H1 (cell line): ENCODE measurements at regions not wholly inside any gene's neighbourhood (a gene's known extent, or its start where the extent isn't known, plus 50 kb on each side); places are given as distances from the start of the nearest gene placed in this dataset.

ENCODE experiments used
- CTCF ChIA-PET: fragments of 300-600 bp; sonication (Branson Sonifier 250); formaldehyde crosslinking; loops from one replicate; lab custom pipeline; 2021; ENCODE audit not compliant: partially characterized antibody; lab: Charles Lee
- POLR2A ChIA-PET: fragments of 300-600 bp; sonication (Branson Sonifier 250); formaldehyde crosslinking; loops from one replicate; lab custom pipeline; 2021; ENCODE audit warnings: inconsistent platforms; ENCODE audit not compliant: partially characterized antibody; lab: Charles Lee
- DNase-seq, 2 experiments: peaks; one replicate each; pipeline versions ENCODE4 v3.0.0 to v3.0.0-alpha.2; 2010 to 2022; ENCODE audit warnings: low spot score in 2 of 2, low read depth in 1 of 2, mixed read lengths in 1 of 2
- FAIRE-seq: peaks from 2 replicates; lab custom pipeline; 2011; peaks lifted over from hg19 to GRCh38; lab: Jason Lieb, UNC
- H2AFZ ChIP-seq: 2 replicates; pipeline ENCODE4 v1.8.1; 2012; ENCODE audit warnings: low read length, inconsistent platforms
- H2AK5ac ChIP-seq: 2 replicates; pipeline ENCODE4 v1.6.1; 2013; ENCODE audit warnings: low read depth, low read length
- H2BK120ac ChIP-seq: replicated peaks from 2 replicates; pipeline ENCODE3; 2013; ENCODE audit warnings: low read depth, low read length, inconsistent platforms
- H2BK12ac ChIP-seq: 2 replicates; pipeline ENCODE4 v1.6.1; 2013; ENCODE audit warnings: low read depth, low read length
- H2BK15ac ChIP-seq: 2 replicates; pipeline ENCODE4 v1.6.1; 2013; ENCODE audit warnings: low read length
- H2BK20ac ChIP-seq: 2 replicates; pipeline ENCODE4 v1.6.1; 2013; ENCODE audit warnings: low read length
- H2BK5ac ChIP-seq: 2 replicates; pipeline ENCODE4 v1.6.1; 2013; ENCODE audit warnings: low read depth, low read length
- H3K14ac ChIP-seq: 2 replicates; pipeline ENCODE4 v1.6.1; 2013; ENCODE audit warnings: inconsistent platforms; ENCODE audit not compliant: insufficient read length
- H3K18ac ChIP-seq: 2 replicates; pipeline ENCODE4 v1.6.1; 2013; ENCODE audit warnings: low read length; ENCODE audit errors: extremely low read depth
- H3K23ac ChIP-seq: 2 replicates; pipeline ENCODE4 v1.6.1; 2013; ENCODE audit warnings: inconsistent platforms; ENCODE audit not compliant: insufficient read length
- H3K23me2 ChIP-seq: 2 replicates; pipeline ENCODE4 v1.6.1; 2013; ENCODE audit warnings: low read depth, low read length
- H3K27ac ChIP-seq: 2 replicates; pipeline ENCODE4 v1.6.1; 2011; ENCODE audit warnings: low read depth, low read length, inconsistent platforms
- H3K27me3 ChIP-seq, 4 experiments: replicated peaks in 1 of 4; 1 replicate in 1 of 4; 2 replicates in 3 of 4; pipeline versions ENCODE4 v1.6.1 to v1.8.1; 2011 to 2013; ENCODE audit warnings: low read length in 3 of 4, mild to moderate bottlenecking in 3 of 4, inconsistent platforms in 2 of 4, mixed read lengths in 2 of 4, moderate library complexity in 1 of 4; ENCODE audit not compliant: control insufficient read depth in 3 of 4, insufficient read depth in 3 of 4; ENCODE audit errors: extremely low read depth in 1 of 4
- H3K36me3 ChIP-seq, 4 experiments: 2 replicates each; pipeline versions ENCODE4 v1.6.1 to v1.8.1; 2011 to 2013; ENCODE audit warnings: mild to moderate bottlenecking in 4 of 4, low read length in 3 of 4, moderate library complexity in 2 of 4, control low read depth in 1 of 4, inconsistent platforms in 1 of 4; ENCODE audit not compliant: insufficient read depth in 4 of 4, control insufficient read depth in 2 of 4
- H3K4ac ChIP-seq: replicated peaks from 2 replicates; pipeline ENCODE3; 2013; ENCODE audit warnings: low read length, low read depth, mixed read lengths, inconsistent platforms; ENCODE audit not compliant: insufficient read length
- H3K4me1 ChIP-seq, 4 experiments: replicated peaks in 1 of 4; 1 replicate in 1 of 4; 2 replicates in 3 of 4; pipeline versions ENCODE4 v1.6.1 to v1.8.1; 2011 to 2013; ENCODE audit warnings: low read length in 3 of 4, inconsistent platforms in 2 of 4, mixed read lengths in 1 of 4; ENCODE audit not compliant: insufficient read depth in 4 of 4, control insufficient read depth in 3 of 4
- H3K4me2 ChIP-seq, 2 experiments: 2 replicates each; pipeline versions ENCODE4 v1.6.1 to v1.8.1; 2011 to 2013; ENCODE audit warnings: low read depth in 2 of 2, low read length in 2 of 2, control low read depth in 1 of 2, inconsistent platforms in 1 of 2, mild to moderate bottlenecking in 1 of 2; ENCODE audit not compliant: insufficient read depth in 1 of 2
- H3K4me3 ChIP-seq, 4 experiments: fragments of 200-600, 300-600 bp in 1 of 4; sonication (generic), shearing (Covaris generic), sonication (Bioruptor Twin) in 1 of 4; 2 replicates each; pipeline versions ENCODE4 v1.5.1 to v1.8.1; 2011 to 2016; ENCODE audit warnings: low read length in 4 of 4, low read depth in 3 of 4, control low read depth in 2 of 4, inconsistent platforms in 2 of 4, mild to moderate bottlenecking in 2 of 4, mixed read lengths in 1 of 4, moderate library complexity in 1 of 4; ENCODE audit not compliant: insufficient read depth in 2 of 4; ENCODE audit errors: extremely low read depth in 1 of 4
- H3K56ac ChIP-seq: replicated peaks from 2 replicates; pipeline ENCODE3; 2013; ENCODE audit warnings: low read depth, mild to moderate bottlenecking, mixed read lengths, low read length, inconsistent platforms; ENCODE audit not compliant: insufficient read length
- H3K79me1 ChIP-seq: 2 replicates; pipeline ENCODE4 v1.6.1; 2013; ENCODE audit warnings: low read depth, low read length, control low read depth
- H3K79me2 ChIP-seq, 2 experiments: 2 replicates each; pipeline versions ENCODE4 v1.6.1 to v1.8.1; 2012 to 2013; ENCODE audit warnings: low read length in 2 of 2, mild to moderate bottlenecking in 2 of 2, inconsistent platforms in 1 of 2; ENCODE audit not compliant: insufficient read depth in 2 of 2, control insufficient read depth in 1 of 2
- H3K9ac ChIP-seq, 4 experiments: replicated peaks in 1 of 4; 1 replicate in 1 of 4; 2 replicates in 3 of 4; pipeline versions ENCODE4 v1.6.1 to v1.8.1; 2011 to 2013; ENCODE audit warnings: low read depth in 3 of 4, low read length in 3 of 4, control low read depth in 2 of 4, mild to moderate bottlenecking in 2 of 4, moderate library complexity in 2 of 4, inconsistent platforms in 1 of 4; ENCODE audit errors: extremely low read depth in 1 of 4
- H3K9me3 ChIP-seq, 2 experiments: 2 replicates each; pipeline versions ENCODE4 v1.6.1 to v1.8.1; 2012 to 2013; ENCODE audit warnings: mild to moderate bottlenecking in 2 of 2, moderate library complexity in 2 of 2, control low read depth in 1 of 2, inconsistent platforms in 1 of 2, low read depth in 1 of 2, low read length in 1 of 2, mixed read lengths in 1 of 2; ENCODE audit not compliant: insufficient read depth in 2 of 2
- H4K20me1 ChIP-seq, 2 experiments: replicated peaks in 1 of 2; 2 replicates each; pipeline versions ENCODE3 to v1.8.1; 2011 to 2013; ENCODE audit warnings: inconsistent platforms in 2 of 2, low read length in 2 of 2, mild to moderate bottlenecking in 1 of 2; ENCODE audit not compliant: insufficient read depth in 2 of 2, control insufficient read depth in 1 of 2
- H4K5ac ChIP-seq: 2 replicates; pipeline ENCODE4 v1.6.1; 2013; ENCODE audit warnings: low read length, low read depth, mixed read lengths, inconsistent platforms; ENCODE audit not compliant: insufficient read length
- H4K8ac ChIP-seq: 2 replicates; pipeline ENCODE4 v1.8.0; 2013; ENCODE audit warnings: mild to moderate bottlenecking, moderate library complexity, low read length, inconsistent platforms; ENCODE audit not compliant: insufficient read depth; ENCODE audit errors: extremely low read depth
- H4K91ac ChIP-seq: replicated peaks from 2 replicates; pipeline ENCODE3; 2013; ENCODE audit warnings: low read length, mixed read lengths, inconsistent platforms; ENCODE audit not compliant: insufficient read length
- BRCA1 ChIP-seq: IDR thresholded peaks from 2 replicates; pipeline ENCODE4 v1.6.1; 2012; ENCODE audit warnings: low read depth, low read length, improper control_type of control experiment
- EP300 ChIP-seq, 2 experiments: IDR thresholded peaks; 1 replicate in 1 of 2; 2 replicates in 1 of 2; pipeline ENCODE4 v1.6.1; 2011 to 2012; ENCODE audit warnings: low read depth in 2 of 2, low read length in 2 of 2, mild to moderate bottlenecking in 2 of 2, borderline replicate concordance in 1 of 2, inconsistent platforms in 1 of 2, moderate library complexity in 1 of 2
- HDAC2 ChIP-seq, 2 experiments: fragments of 300-600 bp in 1 of 2; sonication (generic) in 1 of 2; IDR thresholded peaks; 2 replicates each; pipeline ENCODE4 v1.6.1; 2011 to 2012; ENCODE audit warnings: low read depth in 2 of 2, low read length in 2 of 2, mild to moderate bottlenecking in 2 of 2, moderate library complexity in 2 of 2, borderline replicate concordance in 1 of 2, inconsistent platforms in 1 of 2
- JUN ChIP-seq: IDR thresholded peaks from 2 replicates; pipeline ENCODE4 v1.6.1; 2011; ENCODE audit warnings: low read depth, mild to moderate bottlenecking, improper control_type of control experiment, low read length
- POLR2AphosphoS5 ChIP-seq: IDR thresholded peaks from 2 replicates; pipeline ENCODE4 v1.6.1; 2011; ENCODE audit warnings: low read depth, low read length
- RNF2 ChIP-seq: fragments of 200-900, 300-1000 bp; sonication (generic); IDR thresholded peaks from 2 replicates; pipeline ENCODE4 v1.7.1; 2016; ENCODE audit warnings: borderline replicate concordance, low read depth, mild to moderate bottlenecking, antibody characterized with exemption, low read length; ENCODE audit not compliant: poor library complexity, severe bottlenecking; ENCODE audit errors: missing control alignments
- SP1 ChIP-seq: IDR thresholded peaks from 2 replicates; pipeline ENCODE4 v1.6.1; 2011; ENCODE audit warnings: low read depth, low read length
- WGBS, 2 experiments: shearing (Covaris generic) in 1 of 2; methylation state at CpG; one replicate each; pipeline versions ENCODE4 v1.1.6 to v1.1.7; 2013 to 2015; ENCODE audit warnings: low lambda C conversion rate in 2 of 2, mixed read lengths in 2 of 2, inconsistent platforms in 1 of 2, low coverage in 1 of 2, missing lambda C conversion rate in 1 of 2; ENCODE audit not compliant: insufficient replicate concordance in 2 of 2, insufficient coverage in 1 of 2, insufficient read length in 1 of 2; ENCODE audit errors: extremely low coverage in 1 of 2, missing lambda C conversion rate in 1 of 2; 5-methylcytosine and 5-hydroxymethylcytosine counted together

DNA sequence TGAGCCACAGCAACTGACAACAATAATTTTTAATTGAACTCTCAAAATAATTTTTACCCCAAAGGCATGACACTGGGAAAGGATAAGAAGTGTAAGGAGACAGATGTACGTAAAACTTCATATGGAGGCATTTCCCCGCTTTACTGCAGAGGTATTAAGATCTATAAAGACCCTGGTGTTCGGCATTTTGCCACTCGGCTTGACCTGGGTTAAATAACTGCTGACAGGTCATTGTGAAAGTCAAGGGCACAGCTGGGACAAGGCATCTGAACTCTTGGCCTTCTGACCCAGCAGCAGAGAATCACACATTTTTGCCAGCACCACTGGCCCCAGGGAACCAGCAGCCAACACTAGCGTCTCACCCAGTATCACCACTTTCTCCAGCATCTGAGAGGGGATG is 372.1 kb downstream of the SOX9 start:
- Histone ChIP-seq H2AK5ac (no peak overlapping the region), H4K8ac (no peak overlapping the region), H3K36me3 (no peaks in the 10 kb centered on the region), H4K5ac (no peak overlapping the region), H3K23me2 (no peaks in the 10 kb centered on the region), H2BK120ac (no peak overlapping the region), H3K4me2 (no peak overlapping the region), H2BK15ac (no peak overlapping the region), H2BK5ac (no peak overlapping the region), H3K4ac (no peak overlapping the region), H3K23ac (no peak overlapping the region), H4K91ac (no peak overlapping the region), H2AFZ (no peak overlapping the region), H3K4me3 (no peak overlapping the region), H3K27me3 (no peaks in the 10 kb centered on the region), H3K79me2 (no peaks in the 10 kb centered on the region), H3K14ac (no peak overlapping the region), H3K9me3 (no peaks in the 10 kb centered on the region), H2BK12ac (no peak overlapping the region), H3K27ac (no peak overlapping the region), H2BK20ac (no peak overlapping the region), H3K79me1 (no peaks in the 10 kb centered on the region), H3K56ac (no peak overlapping the region), H3K9ac (no peak overlapping the region), H3K4me1 (no peaks in the 10 kb centered on the region; a peak in 1 of 7 replicates), H4K20me1 (no peaks in the 10 kb centered on the region), H3K18ac (no peak overlapping the region)
- TF ChIP-seq EP300 (IDR thresholded peaks at IDR 0.05; ENCODE audit: borderline replicate concordance in 1 of 2, low read depth in 2 of 2, low read length in 2 of 2) (no peak), POLR2AphosphoS5 (no peak), JUN (no peak), RNF2 (no peak), SP1 (no peak), BRCA1 (no peak), HDAC2 (IDR thresholded peaks at IDR 0.05; ENCODE audit: borderline replicate concordance in 1 of 2, low read depth in 2 of 2, low read length in 2 of 2) (no peak)
- ChIA-PET CTCF (interaction anchor here (1.1 kb wide), 1 partner anchor 193 kb away, joined by 3 read pairs; no protein-coding TSS in a partner anchor), POLR2A (interaction anchor here (0.6 kb wide), 1 partner anchor 21 kb away, joined by 3 read pairs; no protein-coding TSS in a partner anchor)
- DNase-seq (no peak), FAIRE-seq (no peak)
- whole genome bisulfite sequencing, 2 experiments, result 95% methylated on average over 5 of the region's 5 CpGs; no CpG with 5 or more reads in 1 of the 2 experiments
